ENCODE measurements at regions not wholly inside any gene's neighbourhood (a gene's known extent, or its start where the extent isn't known, plus 50 kb on each side); places are given as distances from the start of the nearest gene placed in this dataset.

- H3K4me3 Mint-ChIP-seq (ENCODE audit: unreplicated experiment): no peak overlapping the region
- H3K27me3 Mint-ChIP-seq (ENCODE audit: unreplicated experiment): peaks cover 1% of the 10 kb centered on the region
- no peaks in the 10 kb centered on the region for H3K4me1 Mint-ChIP-seq (ENCODE audit: low read depth, unreplicated experiment)
- H3K27ac Mint-ChIP-seq (ENCODE audit: unreplicated experiment): no peak overlapping the region
- no peaks in the 10 kb centered on the region for H3K36me3 Mint-ChIP-seq (ENCODE audit: unreplicated experiment)
- TF ChIP-seq CTCF (IDR thresholded peaks at IDR 0.05; ENCODE audit: partially characterized antibody, unreplicated experiment): no peak
- peaks cover 2% of the 10 kb centered on the region for H3K9me3 Mint-ChIP-seq (ENCODE audit: unreplicated experiment)
- no peak for DNase-seq
Observed at GRCh38 chrX:20538974-20539373, 272.3 kb upstream of the RPS6KA3 start.

GRCh38 chrX:20531667-20532066 lies 265.0 kb upstream of the RPS6KA3 start:
- no peak overlapping the region for H3K27ac Mint-ChIP-seq (ENCODE audit: unreplicated experiment)
- H3K27me3 Mint-ChIP-seq (ENCODE audit: unreplicated experiment): peaks cover 2% of the 10 kb centered on the region
- H3K9me3 Mint-ChIP-seq (ENCODE audit: unreplicated experiment): no peaks in the 10 kb centered on the region
- H3K4me3 Mint-ChIP-seq (ENCODE audit: unreplicated experiment): no peak overlapping the region
- TF ChIP-seq CTCF (IDR thresholded peaks at IDR 0.05; ENCODE audit: partially characterized antibody, unreplicated experiment): no peak
- peaks cover 25% of the 10 kb centered on the region for H3K4me1 Mint-ChIP-seq (ENCODE audit: low read depth, unreplicated experiment)
- no peak for DNase-seq
- no peaks in the 10 kb centered on the region for H3K36me3 Mint-ChIP-seq (ENCODE audit: unreplicated experiment)

- Mint-ChIP-seq H3K27ac (ENCODE audit: unreplicated experiment) (no peak overlapping the region), H3K4me1 (ENCODE audit: low read depth, unreplicated experiment) (peaks cover 25% of the 10 kb centered on the region), H3K36me3 (ENCODE audit: unreplicated experiment) (no peaks in the 10 kb centered on the region), H3K4me3 (ENCODE audit: unreplicated experiment) (no peak overlapping the region), H3K27me3 (ENCODE audit: unreplicated experiment) (peaks cover 2% of the 10 kb centered on the region), H3K9me3 (ENCODE audit: unreplicated experiment) (no peaks in the 10 kb centered on the region)
- TF ChIP-seq CTCF (IDR thresholded peaks at IDR 0.05; ENCODE audit: partially characterized antibody, unreplicated experiment): peak; percentile 69
- DNase-seq: peak; percentile 60
Observed at GRCh38 chrX:20530406-20530921, 263.8 kb upstream of the RPS6KA3 start.

- H3K4me3 Mint-ChIP-seq (ENCODE audit: unreplicated experiment): no peak overlapping the region
- no peaks in the 10 kb centered on the region for H3K36me3 Mint-ChIP-seq (ENCODE audit: unreplicated experiment)
- H3K27ac Mint-ChIP-seq (ENCODE audit: unreplicated experiment): no peak overlapping the region
- no peak for DNase-seq
- peaks cover 2% of the 10 kb centered on the region for H3K27me3 Mint-ChIP-seq (ENCODE audit: unreplicated experiment)
- H3K9me3 Mint-ChIP-seq (ENCODE audit: unreplicated experiment): no peaks in the 10 kb centered on the region
- H3K4me1 Mint-ChIP-seq (ENCODE audit: low read depth, unreplicated experiment): peaks cover 25% of the 10 kb centered on the region
- no peak for TF ChIP-seq CTCF (IDR thresholded peaks at IDR 0.05; ENCODE audit: partially characterized antibody, unreplicated experiment)
Observed at GRCh38 chrX:20529711-20530110, 263.0 kb upstream of the RPS6KA3 start.

- no peaks in the 10 kb centered on the region for H3K9me3 Mint-ChIP-seq (ENCODE audit: unreplicated experiment)
- no peak for DNase-seq
Observed at GRCh38 chrX:20529301-20529700, 262.6 kb upstream of the RPS6KA3 start.

More at GRCh38 chrX:20529301-20529700, 262.6 kb upstream of the RPS6KA3 start:
- no peaks in the 10 kb centered on the region for H3K36me3 Mint-ChIP-seq (ENCODE audit: unreplicated experiment)
- no peak for TF ChIP-seq CTCF (IDR thresholded peaks at IDR 0.05; ENCODE audit: partially characterized antibody, unreplicated experiment)
- peaks cover 2% of the 10 kb centered on the region for H3K27me3 Mint-ChIP-seq (ENCODE audit: unreplicated experiment)
- no peak overlapping the region for H3K4me3 Mint-ChIP-seq (ENCODE audit: unreplicated experiment)
- peaks cover 25% of the 10 kb centered on the region for H3K4me1 Mint-ChIP-seq (ENCODE audit: low read depth, unreplicated experiment)
- no peak overlapping the region for H3K27ac Mint-ChIP-seq (ENCODE audit: unreplicated experiment)
